ENCODE measurements at regions not wholly inside any gene's neighbourhood (a gene's known extent, or its start where the extent isn't known, plus 50 kb on each side); places are given as distances from the start of the nearest gene placed in this dataset.
"Not testable (repeated sequence)": the region's sequence is repeated elsewhere in the genome, so short reads cannot be mapped to it uniquely, and the experiment has no call there.

- Histone ChIP-seq H3K27ac (ENCODE audit: low read depth, low read length, severe bottlenecking) (no peak overlapping the region), H3K9me3 (ENCODE audit: control insufficient read depth, low read length) (no peaks in the 10 kb centered on the region), H3K4me1 (ENCODE audit: control insufficient read depth, insufficient read depth, low read length, poor library complexity, severe bottlenecking) (no peaks in the 10 kb centered on the region), H3K4me3 (ENCODE audit: extremely low read depth, insufficient read depth, low read length, poor library complexity, severe bottlenecking) (no peak overlapping the region), H3K36me3 (ENCODE audit: control insufficient read depth, insufficient read depth, low read length) (no peaks in the 10 kb centered on the region)
These were observed 306.6 kb upstream of the ECI2 start for GRCh38 chr6:4441981-4442434.

DNA sequence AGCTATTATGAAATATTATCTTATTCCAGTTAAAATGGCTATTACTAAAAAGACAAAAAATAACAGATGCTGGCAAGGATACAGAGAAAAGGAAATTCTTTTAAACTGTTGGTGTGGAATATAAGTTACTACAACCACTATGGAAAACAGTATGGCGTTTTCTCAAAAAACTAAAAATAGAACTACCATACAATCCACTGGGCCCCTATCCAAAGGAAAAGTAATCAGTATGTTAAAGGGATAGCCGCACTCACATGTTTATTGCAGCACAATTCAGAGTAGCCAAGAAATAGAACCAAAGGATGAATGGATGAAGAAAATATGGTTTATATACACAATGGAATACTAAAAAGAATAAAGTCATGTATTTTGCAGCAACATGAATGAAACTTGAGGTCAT lies 303.8 kb upstream of the ECI2 start:
- H3K27ac ChIP-seq (ENCODE audit: low read depth, low read length, severe bottlenecking): no peak overlapping the region
- H3K36me3 ChIP-seq (ENCODE audit: control insufficient read depth, insufficient read depth, low read length): no peaks in the 10 kb centered on the region
- peaks cover 4% of the 10 kb centered on the region for H3K4me1 ChIP-seq (ENCODE audit: control insufficient read depth, insufficient read depth, low read length, poor library complexity, severe bottlenecking)
- no peak overlapping the region for H3K4me3 ChIP-seq (ENCODE audit: extremely low read depth, insufficient read depth, low read length, poor library complexity, severe bottlenecking)
- no peaks in the 10 kb centered on the region for H3K9me3 ChIP-seq (ENCODE audit: control insufficient read depth, low read length)
- no CpG with 5 or more reads among the region's 2 CpGs for WGBS, 2 experiments (ENCODE audit: insufficient coverage in 2 of 2)

- no peaks in the 10 kb centered on the region for H3K9me3 ChIP-seq (ENCODE audit: control insufficient read depth, low read length)
- WGBS, 2 experiments (ENCODE audit: insufficient coverage in 2 of 2): 67 to 80% methylated on average over 1 of the region's 1 CpG
- H3K27ac ChIP-seq (ENCODE audit: low read depth, low read length, severe bottlenecking): no peak overlapping the region
- H3K4me1 ChIP-seq (ENCODE audit: control insufficient read depth, insufficient read depth, low read length, poor library complexity, severe bottlenecking): peaks cover 4% of the 10 kb centered on the region
- H3K36me3 ChIP-seq (ENCODE audit: control insufficient read depth, insufficient read depth, low read length): no peaks in the 10 kb centered on the region
- H3K4me3 ChIP-seq (ENCODE audit: extremely low read depth, insufficient read depth, low read length, poor library complexity, severe bottlenecking): no peak overlapping the region
These were observed 302.0 kb upstream of the ECI2 start for GRCh38 chr6:4437342-4437741.

GRCh38 chr6:4435981-4436445 lies 300.6 kb upstream of the ECI2 start:
- WGBS, 2 experiments (ENCODE audit: insufficient coverage in 2 of 2): 81% methylated on average over 2 of the region's 2 CpGs; no CpG with 5 or more reads in 1 of the 2 experiments
- H3K9me3 ChIP-seq (ENCODE audit: control insufficient read depth, low read length): no peaks in the 10 kb centered on the region
- H3K36me3 ChIP-seq (ENCODE audit: control insufficient read depth, insufficient read depth, low read length): no peaks in the 10 kb centered on the region
- peaks cover 4% of the 10 kb centered on the region for H3K4me1 ChIP-seq (ENCODE audit: control insufficient read depth, insufficient read depth, low read length, poor library complexity, severe bottlenecking)
- no peak overlapping the region for H3K4me3 ChIP-seq (ENCODE audit: extremely low read depth, insufficient read depth, low read length, poor library complexity, severe bottlenecking)
- H3K27ac ChIP-seq (ENCODE audit: low read depth, low read length, severe bottlenecking): peak overlapping the region; percentile 10

DNA sequence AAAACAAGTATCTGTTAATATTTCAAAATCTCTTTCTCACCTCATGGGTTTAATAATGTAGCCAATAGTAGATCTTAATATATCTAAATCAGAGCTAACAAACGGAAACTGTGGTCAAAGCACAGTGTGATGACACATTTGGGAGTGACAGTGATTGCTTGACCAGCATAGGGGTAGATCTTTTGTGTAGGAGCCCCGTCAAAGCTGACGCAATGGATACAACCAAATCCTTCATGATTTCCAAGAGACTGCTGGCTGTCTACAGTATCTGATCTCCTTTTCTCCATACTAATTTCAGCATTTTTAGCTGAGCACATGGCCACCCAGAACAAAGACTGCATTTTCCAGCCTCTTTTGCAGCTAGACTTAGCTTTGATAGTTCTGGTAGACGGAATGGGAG lies 299.3 kb upstream of the ECI2 start:
- Histone ChIP-seq H3K27ac (ENCODE audit: low read depth, low read length, severe bottlenecking) (no peak overlapping the region), H3K4me3 (ENCODE audit: extremely low read depth, insufficient read depth, low read length, poor library complexity, severe bottlenecking) (no peak overlapping the region), H3K36me3 (ENCODE audit: control insufficient read depth, insufficient read depth, low read length) (no peaks in the 10 kb centered on the region), H3K4me1 (ENCODE audit: control insufficient read depth, insufficient read depth, low read length, poor library complexity, severe bottlenecking) (peaks cover 4% of the 10 kb centered on the region), H3K9me3 (ENCODE audit: control insufficient read depth, low read length) (no peaks in the 10 kb centered on the region)
- WGBS, 2 experiments (ENCODE audit: insufficient coverage in 2 of 2): 83 to 100% methylated on average over 2 to 3 of the region's 4 CpGs

GRCh38 chr6:4433199-4433598 lies 297.8 kb upstream of the ECI2 start:
- peaks cover 4% of the 10 kb centered on the region for H3K4me1 ChIP-seq (ENCODE audit: control insufficient read depth, insufficient read depth, low read length, poor library complexity, severe bottlenecking)
- 96% methylated on average over 4 of the region's 4 CpGs for WGBS, 2 experiments (ENCODE audit: insufficient coverage in 2 of 2)
- H3K4me3 ChIP-seq (ENCODE audit: extremely low read depth, insufficient read depth, low read length, poor library complexity, severe bottlenecking): no peak overlapping the region
- no peak overlapping the region for H3K27ac ChIP-seq (ENCODE audit: low read depth, low read length, severe bottlenecking)
- H3K36me3 ChIP-seq (ENCODE audit: control insufficient read depth, insufficient read depth, low read length): no peaks in the 10 kb centered on the region
- no peaks in the 10 kb centered on the region for H3K9me3 ChIP-seq (ENCODE audit: control insufficient read depth, low read length)

DNA sequence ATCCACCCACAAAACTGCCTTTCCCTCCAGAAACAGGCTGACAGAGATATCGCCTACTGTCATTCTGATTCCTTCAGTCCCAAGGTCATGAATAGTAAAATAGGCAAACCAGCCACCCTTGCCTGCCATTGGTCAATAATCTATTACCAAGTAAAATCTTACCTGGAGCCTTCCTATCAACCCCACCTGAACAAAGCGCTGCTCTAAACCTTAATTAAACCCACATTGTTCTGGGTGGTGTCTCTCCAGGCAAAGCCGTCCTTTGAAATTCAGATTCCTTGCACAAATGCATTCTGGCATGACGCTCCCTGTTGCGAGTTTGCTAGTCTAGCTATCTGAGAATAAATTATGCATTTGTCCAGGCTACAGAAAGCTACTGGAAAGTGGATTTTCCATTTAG lies 291.6 kb upstream of the ECI2 start:
- Histone ChIP-seq H3K4me3 (ENCODE audit: extremely low read depth, insufficient read depth, low read length, poor library complexity, severe bottlenecking) (no peak overlapping the region), H3K4me1 (ENCODE audit: control insufficient read depth, insufficient read depth, low read length, poor library complexity, severe bottlenecking) (no peaks in the 10 kb centered on the region), H3K9me3 (ENCODE audit: control insufficient read depth, low read length) (no peaks in the 10 kb centered on the region), H3K36me3 (ENCODE audit: control insufficient read depth, insufficient read depth, low read length) (no peaks in the 10 kb centered on the region), H3K27ac (ENCODE audit: low read depth, low read length, severe bottlenecking) (no peak overlapping the region)
- WGBS, 2 experiments (ENCODE audit: insufficient coverage in 2 of 2): 92 to 94% methylated on average over 3 to 5 of the region's 5 CpGs

GRCh38 chr6:4421837-4422236 lies 286.5 kb upstream of the ECI2 start:
- WGBS, 2 experiments (ENCODE audit: insufficient coverage in 2 of 2): 83 to 100% methylated on average over 2 of the region's 2 CpGs
- no peaks in the 10 kb centered on the region for H3K4me1 ChIP-seq (ENCODE audit: control insufficient read depth, insufficient read depth, low read length, poor library complexity, severe bottlenecking)
- no peaks in the 10 kb centered on the region for H3K36me3 ChIP-seq (ENCODE audit: control insufficient read depth, insufficient read depth, low read length)
- H3K9me3 ChIP-seq (ENCODE audit: control insufficient read depth, low read length): peaks cover 7% of the 10 kb centered on the region
- H3K27ac ChIP-seq (ENCODE audit: low read depth, low read length, severe bottlenecking): no peak overlapping the region
- no peak overlapping the region for H3K4me3 ChIP-seq (ENCODE audit: extremely low read depth, insufficient read depth, low read length, poor library complexity, severe bottlenecking)

DNA sequence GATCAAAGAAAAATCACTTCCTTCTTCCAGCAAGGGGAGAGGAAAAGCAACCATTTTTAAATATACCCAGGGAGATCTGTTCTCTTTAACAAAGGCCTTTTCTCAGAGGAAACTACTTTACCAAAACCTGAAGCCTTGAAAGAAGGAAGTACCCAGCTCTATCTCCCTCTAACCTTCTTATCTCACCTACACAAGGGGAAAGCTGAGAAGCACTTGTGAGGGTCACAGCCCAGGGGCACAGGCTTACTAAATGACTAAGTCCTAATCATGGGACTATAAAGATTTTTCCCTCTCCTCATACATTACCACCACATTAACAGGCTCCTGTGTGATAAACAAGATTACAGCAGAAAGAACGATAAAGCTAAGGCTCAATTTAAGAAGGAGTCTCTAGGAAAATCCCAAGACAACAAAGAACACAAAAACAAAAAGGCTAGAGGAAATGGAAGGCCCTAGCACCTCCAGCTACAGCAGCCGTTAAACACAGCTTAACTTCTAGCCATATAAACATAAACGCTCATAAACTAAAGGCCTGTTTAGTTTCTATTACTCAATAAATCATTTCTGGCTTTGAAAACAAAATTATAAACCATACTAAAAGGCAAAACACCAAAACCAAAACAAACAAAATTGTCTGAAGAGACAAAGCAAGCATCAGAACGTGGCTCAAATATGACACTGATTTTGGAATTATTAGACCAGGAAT lies 284.9 kb upstream of the ECI2 start:
- Histone ChIP-seq H3K27ac (ENCODE audit: low read depth, low read length, severe bottlenecking) (no peak overlapping the region), H3K36me3 (ENCODE audit: control insufficient read depth, insufficient read depth, low read length) (no peaks in the 10 kb centered on the region), H3K9me3 (ENCODE audit: control insufficient read depth, low read length) (peaks cover 7% of the 10 kb centered on the region), H3K4me3 (ENCODE audit: extremely low read depth, insufficient read depth, low read length, poor library complexity, severe bottlenecking) (no peak overlapping the region), H3K4me1 (ENCODE audit: control insufficient read depth, insufficient read depth, low read length, poor library complexity, severe bottlenecking) (no peaks in the 10 kb centered on the region)
- 89% methylated on average over 2 to 3 of the region's 4 CpGs for WGBS, 2 experiments (ENCODE audit: insufficient coverage in 2 of 2)

- Histone ChIP-seq H3K9me3 (ENCODE audit: control insufficient read depth, low read length) (peaks cover 7% of the 10 kb centered on the region), H3K36me3 (ENCODE audit: control insufficient read depth, insufficient read depth, low read length) (no peaks in the 10 kb centered on the region), H3K4me3 (ENCODE audit: extremely low read depth, insufficient read depth, low read length, poor library complexity, severe bottlenecking) (no peak overlapping the region), H3K27ac (ENCODE audit: low read depth, low read length, severe bottlenecking) (no peak overlapping the region), H3K4me1 (ENCODE audit: control insufficient read depth, insufficient read depth, low read length, poor library complexity, severe bottlenecking) (no peaks in the 10 kb centered on the region)
- 100% methylated on average over 1 of the region's 1 CpG for WGBS, 2 experiments (ENCODE audit: insufficient coverage in 2 of 2)
These were observed 280.2 kb upstream of the ECI2 start for GRCh38 chr6:4415549-4415948.

DNA sequence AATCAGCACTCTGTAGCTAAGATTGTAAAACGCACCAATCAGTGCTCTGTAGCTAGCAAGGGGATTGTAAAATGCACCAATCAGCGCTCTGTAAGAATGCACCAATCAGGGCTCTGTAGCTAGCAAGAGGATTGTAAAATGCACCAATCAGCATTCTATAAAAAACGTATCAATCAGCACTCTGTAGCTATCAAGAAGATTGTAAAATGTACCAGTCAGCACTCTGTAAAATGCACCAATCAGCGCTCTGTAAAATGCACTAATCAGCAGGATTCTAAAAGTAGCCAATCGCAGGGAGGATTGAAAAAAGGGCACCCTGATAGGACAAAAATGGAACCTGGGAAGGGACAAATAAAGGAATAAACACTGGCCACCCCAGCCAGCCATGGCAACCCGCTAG lies 278.7 kb upstream of the ECI2 start:
- not testable (repeated sequence) for H3K36me3 ChIP-seq (ENCODE audit: control insufficient read depth, insufficient read depth, low read length); H3K4me1 ChIP-seq (ENCODE audit: control insufficient read depth, insufficient read depth, low read length, poor library complexity, severe bottlenecking); H3K4me3 ChIP-seq (ENCODE audit: extremely low read depth, insufficient read depth, low read length, poor library complexity, severe bottlenecking); H3K27ac ChIP-seq (ENCODE audit: low read depth, low read length, severe bottlenecking); H3K9me3 ChIP-seq (ENCODE audit: control insufficient read depth, low read length)
- WGBS, 2 experiments (ENCODE audit: insufficient coverage in 2 of 2): 59 to 75% methylated on average over 4 of the region's 6 CpGs
